ENCODE measurements at regions not wholly inside any gene's neighbourhood (a gene's known extent, or its start where the extent isn't known, plus 50 kb on each side); places are given as distances from the start of the nearest gene placed in this dataset.
"Not testable (repeated sequence)": the region's sequence is repeated elsewhere in the genome, so short reads cannot be mapped to it uniquely, and the experiment has no call there.

DNA sequence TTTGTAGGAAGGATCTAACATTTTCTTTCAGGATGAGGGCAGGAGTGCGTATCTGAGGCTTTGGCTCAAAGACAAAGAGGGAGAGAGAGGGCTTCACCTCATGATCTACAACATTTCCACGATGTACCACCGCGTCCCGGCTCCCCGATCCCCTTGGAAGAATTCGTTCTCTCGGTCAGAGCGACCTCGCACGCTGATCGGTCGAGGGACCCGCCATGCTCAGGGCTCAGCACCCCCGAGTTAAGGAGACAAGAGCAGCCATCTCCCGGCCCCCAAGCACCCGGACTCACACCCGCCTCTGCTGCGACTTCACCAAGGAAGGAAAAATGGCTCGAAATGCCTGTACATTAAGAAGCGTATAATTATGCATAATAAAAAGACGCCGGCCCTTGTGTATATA is 89.5 kb upstream of the RPL38 start:
- DNase-seq (ENCODE audit: low read depth, low spot score) = no peak

DNA sequence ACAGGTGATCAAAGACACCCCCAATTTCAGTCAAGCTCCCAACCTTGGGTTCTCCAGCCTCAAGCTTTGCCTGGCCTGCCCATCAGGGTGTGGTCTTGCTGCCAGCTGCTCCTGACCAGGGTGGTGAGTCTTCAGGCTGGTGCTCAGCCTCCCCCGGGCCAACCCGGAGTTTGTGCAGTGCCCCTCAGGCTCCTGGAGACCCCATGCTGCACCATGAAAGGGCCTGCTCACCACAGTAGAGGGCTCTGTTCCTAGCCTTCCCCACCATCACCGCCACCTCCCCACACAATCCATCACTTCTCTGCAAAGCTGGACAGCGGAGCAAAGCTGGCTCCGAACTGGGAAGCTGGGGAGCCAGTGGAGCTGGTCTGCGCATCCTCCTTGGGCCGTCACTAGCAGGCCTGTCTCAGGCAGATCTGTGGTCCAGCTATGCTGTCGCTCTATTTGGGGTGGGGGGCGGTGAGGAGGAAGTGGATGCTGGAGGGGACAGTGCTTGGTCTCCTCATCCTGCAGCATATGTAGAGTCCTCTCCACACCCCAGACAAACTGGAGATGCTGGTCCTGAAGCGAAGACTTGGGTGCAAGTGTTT is 88.5 kb upstream of the RPL38 start:
- no peak for DNase-seq (ENCODE audit: low read depth, low spot score)

DNA sequence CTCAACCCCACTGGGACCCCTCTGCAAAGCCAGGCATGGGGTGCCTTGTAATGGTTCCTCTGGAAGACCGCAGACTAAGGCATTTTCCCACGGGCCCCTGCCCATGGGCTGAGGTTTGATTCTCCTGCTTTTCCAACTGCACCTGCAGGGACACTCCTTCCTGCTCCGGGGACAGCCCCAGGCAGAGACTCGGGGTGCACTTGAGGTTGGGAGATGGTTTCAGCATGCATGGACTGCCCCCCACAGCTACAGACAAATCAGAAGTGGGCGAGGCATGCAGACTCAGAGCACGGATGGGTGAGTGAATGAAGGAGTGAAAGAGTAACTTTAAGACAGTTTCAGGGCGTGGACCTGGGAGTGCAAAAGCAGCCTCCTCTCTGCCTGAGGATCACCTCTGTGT is 87.9 kb upstream of the RPL38 start:
- no peak for DNase-seq (ENCODE audit: low read depth, low spot score)

DNA sequence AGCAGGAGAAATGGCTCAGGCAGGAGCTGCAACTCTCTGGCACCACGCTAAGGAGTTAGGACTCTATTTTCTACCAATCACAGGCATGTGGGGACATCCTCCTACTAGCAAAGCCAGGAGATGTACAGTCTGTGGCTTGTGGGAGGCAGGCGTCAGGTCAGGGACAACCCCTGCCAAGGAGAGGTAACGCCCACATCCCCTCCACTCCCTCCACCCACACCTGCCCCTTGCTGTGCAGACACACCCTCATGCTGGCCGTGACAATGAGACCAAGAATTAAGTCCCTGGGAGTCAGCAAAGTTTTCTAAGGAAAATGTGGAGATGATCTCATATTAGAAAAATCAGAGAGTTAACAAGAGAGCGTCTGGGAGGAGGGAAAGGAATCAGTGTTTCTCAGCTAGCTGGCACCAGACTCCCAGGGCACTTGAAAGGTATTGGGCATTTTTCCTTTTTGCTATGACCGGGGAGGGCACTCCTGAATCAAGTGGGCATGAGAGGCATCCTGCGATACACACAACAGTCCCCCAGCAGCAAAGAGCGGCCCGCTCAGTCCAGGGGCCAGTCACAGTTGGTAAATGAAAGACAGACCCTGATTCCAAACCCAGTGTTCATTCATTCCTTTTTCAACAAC is 87.3 kb upstream of the RPL38 start:
- DNase-seq (ENCODE audit: low read depth, low spot score) = no peak

DNA sequence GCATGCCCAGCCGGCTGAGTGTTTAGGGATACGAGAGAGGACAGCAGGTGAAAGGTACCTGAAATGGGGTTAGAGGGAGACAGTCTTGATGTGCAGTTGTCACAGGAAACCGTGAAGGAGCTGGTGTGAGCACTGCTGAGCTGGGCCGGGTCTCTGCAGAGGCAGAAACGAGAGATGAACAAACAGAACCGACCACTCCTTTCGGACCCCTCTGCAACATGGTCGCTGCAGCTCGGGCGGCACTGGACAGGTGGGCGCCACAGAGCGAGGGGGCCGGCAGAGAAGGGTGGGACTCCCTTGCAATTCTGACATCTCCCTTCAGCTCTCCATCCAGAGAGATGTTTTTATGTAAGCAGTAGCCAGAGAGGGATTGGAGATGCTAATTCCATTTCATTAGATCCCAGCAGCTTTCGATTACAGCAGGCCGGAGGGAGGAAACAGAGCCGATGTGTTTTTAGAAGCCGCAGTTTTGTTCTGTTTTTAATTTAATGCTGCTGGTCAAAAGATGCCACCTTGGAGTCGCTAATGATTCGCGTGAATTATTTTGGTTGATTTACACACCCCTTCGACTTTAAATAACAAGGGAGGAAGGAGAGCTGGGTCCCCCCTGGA is 86.3 kb upstream of the RPL38 start:
- DNase-seq (ENCODE audit: low read depth, low spot score) = no peak

DNA sequence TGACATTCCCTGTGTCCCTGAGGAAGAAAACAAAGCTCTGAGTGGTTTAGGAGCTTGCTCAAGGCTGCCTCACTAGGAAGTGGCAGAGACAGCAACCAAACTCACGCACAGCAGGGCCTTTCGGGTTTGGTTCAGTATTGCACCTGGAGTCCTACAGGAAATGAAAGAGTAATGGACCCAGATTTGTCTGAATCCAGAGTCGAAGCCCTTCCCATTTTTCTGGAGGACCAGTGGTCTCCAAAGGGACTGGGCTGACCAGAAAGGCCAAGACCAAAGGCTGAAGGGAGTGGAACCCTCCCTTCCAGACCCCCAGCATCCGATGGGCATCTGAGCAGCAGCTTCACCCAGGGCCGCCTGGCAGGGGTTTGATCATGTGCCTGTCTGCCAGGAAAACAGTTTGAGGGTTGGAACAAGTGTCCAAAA is 85.5 kb upstream of the RPL38 start:
- no peak for DNase-seq (ENCODE audit: low read depth, low spot score)

DNA sequence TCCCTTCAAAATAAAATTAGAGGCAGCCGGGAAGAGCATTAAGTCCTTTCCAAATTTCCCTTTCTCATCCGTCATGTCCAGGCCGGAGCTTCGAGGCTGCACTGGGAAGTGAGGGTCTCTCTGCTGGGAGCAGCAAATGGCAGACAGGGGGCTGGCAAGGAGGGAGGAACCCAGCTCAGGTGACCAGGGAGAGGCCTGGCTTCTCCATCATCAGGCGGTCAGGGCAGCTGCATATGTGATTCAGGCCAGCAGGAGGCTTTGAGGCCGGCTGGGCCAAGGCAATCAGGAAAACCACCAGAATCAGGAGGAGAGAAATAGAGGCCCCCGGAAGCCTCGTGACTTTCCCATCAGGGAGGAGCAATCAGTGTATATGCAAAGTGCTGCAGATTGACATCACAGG is 85.0 kb upstream of the RPL38 start:
- DNase-seq (ENCODE audit: low read depth, low spot score) = no peak

DNA sequence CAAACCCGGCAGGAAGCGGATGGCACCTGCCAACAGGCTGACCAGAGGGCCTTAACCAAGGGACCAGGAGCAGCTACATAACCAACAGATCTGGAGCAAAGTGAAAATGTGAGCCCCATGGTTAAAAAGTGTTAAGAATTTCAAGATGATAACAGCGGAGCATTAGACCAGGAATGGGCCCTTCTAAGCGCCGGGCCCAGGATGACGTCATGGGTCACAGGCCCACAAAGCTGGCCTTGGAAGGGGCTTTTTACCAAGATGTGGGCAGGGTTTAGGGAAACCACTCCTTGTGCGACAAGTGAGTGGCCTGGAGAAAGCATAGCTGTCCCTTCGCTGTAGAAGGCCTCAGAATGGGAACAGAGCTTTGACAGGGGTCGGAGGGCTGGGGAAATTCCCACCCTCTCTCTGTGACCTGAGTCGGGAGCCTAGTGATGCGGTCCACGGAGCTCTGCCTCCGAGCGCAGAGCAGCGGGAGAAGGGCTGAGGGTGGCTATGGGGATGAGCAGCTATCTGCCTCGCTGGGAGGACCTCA is 84.4 kb upstream of the RPL38 start:
- no peak for DNase-seq (ENCODE audit: low read depth, low spot score)

DNA sequence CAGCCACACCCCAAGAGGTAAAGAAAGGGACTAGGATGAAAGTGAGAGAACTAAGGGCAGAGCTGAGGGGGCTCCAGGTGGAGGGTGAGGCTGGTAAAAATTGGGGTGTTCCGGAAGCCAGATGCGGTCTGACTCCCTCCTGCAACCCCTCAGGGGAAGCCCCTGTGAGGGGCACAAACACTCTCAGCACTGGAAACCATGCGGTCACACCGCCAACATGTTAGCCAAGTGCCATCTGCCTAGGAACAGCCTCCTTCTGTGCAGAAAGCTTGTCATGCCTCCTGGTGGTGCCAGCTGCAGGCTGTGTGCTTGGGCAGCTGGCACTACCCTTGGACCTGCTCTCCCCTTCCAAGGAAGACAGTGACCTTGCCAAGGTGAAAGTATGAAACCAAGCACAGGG is 83.5 kb upstream of the RPL38 start:
- no peak for DNase-seq (ENCODE audit: low read depth, low spot score)

DNA sequence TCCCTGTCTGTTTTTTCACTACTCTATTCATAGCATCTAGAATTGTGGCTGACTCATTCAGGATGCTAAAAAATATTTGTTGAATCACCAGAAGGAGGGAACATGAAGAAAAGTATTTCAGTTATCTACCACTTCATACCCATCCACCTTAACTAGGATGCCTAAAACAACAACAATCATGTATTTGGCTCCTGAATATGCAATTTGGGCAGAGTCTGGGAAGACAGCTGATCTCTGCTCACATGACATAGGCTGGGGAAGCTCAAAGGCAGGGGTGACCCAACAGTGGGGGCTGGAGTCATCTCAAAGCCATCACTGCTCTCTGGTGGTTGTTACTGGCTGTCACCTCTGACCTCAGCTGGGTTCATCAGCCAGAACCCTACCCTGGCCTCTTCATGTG is 80.1 kb upstream of the RPL38 start:
- no peak for DNase-seq (ENCODE audit: low read depth, low spot score)

DNA sequence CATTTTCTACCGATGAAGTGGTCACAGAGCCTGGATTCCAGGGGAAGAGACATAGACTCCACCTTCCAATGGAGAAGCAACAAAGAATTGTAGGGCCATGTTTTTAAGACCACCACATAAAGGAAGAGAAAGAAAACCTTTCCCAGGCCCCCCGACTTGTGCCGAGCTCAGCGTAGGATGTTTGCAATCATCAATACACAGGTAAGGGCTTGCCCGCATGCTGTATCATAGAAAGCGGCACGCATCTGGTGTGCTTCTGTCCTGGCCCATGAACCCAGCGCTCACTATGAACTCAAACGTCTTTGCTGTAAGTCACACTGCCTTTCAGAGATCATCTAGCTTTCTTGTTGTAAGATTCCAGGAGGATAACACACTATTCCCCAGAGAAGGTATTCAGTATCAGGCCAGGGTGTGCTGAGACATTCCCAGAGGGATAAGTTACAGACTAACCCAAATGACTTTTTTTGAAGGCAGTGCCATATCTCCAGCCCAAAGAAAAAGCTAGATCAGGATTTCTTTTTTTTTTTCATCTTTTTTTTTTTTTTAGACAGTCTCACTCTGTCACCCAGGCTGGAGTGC is 79.5 kb upstream of the RPL38 start:
- DNase-seq (ENCODE audit: low read depth, low spot score) = no peak

DNA sequence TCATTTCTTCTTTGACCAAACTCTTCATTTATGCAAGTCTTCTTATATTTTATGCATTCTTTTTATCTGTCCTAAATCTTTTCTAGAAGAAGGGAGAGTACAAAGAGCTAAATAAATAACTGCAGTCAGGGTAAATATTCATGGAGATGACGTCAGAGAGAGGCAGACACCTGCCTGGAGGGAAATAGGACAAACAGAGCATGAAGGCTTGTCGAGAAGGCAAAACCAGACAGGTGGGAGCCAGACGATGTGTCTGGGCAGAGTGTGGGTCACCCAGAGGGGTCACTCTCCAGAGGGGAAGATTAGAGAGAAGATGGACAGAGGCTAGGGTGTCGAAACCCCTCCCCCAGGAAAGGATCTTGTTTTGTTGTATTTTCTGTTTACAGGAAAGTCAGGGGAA is 78.3 kb upstream of the RPL38 start:
- DNase-seq (ENCODE audit: low read depth, low spot score) = no peak

DNA sequence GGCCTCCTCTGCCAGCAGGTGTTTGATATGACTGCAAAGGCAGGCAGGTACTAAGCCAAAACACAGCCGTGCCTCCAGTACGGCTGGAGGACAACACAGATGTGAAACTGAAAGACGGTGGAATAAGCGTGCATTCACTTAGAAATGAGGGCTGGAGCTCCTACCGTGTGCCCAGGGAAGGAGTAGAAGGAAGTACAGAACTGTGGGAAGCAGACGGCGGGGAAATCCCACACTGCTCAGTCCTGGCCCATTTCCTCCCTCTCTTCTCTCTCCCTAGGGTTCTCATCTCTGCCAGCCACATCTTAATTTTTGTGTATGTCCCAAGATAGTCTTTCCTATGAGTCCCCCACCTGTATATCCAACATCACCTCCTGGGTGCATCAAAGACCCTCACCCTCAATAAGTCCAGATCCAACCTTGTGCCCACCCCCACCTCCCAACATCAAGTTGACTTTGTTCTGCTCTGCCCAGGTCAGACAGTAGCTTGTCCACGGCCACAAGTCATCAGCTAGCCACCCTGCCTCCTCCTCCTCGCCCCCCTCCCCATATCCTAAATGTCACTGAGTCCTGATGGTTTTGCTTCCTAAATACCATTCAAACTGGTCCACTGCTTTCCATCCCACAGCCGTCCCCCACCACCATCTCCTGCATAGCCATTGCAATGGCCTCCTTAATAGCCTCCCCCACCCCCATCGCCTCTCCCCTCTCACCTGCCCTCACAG is 77.1 kb upstream of the RPL38 start:
- no peak for DNase-seq (ENCODE audit: low read depth, low spot score)

DNA sequence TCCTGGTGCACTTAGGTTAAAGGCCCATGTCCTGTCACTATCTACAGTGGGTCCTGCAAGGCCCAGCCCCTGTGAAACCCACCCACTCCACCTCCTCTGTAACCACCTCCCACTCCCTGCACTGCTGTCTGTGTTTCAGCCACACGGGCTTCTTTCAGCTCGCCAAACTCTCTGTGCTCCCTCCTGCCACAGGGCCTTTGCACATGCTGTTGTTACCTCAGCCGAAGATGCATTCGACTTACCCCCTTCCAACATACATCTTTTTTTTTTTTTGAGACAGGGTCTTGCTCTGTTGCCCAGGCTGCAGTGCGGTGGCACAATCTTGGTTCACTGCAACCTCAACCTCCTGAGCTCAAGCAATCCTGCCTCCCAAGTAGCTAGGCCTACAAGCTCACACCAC is 76.5 kb upstream of the RPL38 start:
- DNase-seq (ENCODE audit: low read depth, low spot score) = no peak

DNA sequence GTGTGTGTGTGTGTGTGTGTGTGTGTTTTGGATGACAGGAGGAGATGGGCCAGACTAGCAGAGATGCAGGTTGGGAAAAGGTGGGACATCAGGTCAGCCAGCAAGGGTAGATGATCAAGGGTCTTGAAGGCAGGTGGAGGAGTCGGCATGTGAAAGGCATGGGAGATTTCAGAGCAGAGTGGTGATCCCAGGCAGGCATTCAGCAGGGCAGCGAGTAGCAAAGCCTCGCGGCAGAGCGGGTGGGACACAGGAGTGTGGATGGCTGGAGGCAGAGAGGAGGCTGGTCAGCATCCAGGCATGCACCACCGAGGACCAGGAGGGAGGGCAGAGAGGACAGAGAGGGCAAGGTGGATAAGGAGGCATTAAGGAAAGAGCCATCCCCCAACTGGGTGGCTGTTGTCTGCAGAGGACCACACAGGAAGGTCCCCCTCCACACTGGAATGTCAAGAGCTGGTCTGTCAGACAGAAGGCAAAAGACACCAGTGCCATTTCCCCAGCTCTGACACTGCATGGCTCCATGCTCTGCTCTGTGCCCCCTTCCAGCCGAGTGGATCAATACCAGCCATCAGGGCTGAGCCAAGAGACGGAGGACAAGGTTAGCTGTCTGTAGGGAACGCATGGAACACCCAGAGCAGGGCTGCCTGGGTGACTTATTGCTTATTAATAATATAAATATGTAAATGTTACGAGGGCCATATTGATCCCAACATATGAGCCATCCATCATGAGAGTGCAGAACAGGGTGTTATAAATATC is 74.8 kb upstream of the RPL38 start:
- DNase-seq (ENCODE audit: low read depth, low spot score) = no peak

DNA sequence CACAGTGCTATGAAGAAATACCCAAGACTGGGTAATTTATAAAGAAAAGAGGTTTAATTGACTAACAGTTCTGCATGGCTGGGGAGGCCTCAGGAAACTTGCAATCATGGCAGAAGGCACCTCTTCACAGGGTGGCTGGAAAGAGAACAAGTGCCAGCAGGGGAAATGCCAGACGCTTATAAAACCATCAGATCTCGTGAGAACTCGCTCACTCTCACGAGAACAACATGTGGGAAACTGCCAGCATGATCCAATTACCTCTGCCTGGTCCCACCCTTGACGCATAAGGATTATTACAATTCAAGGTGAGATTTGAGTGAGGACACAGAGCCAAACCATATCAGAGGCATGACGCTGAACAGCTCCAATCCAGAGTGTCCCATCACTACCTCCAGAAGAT is 73.7 kb upstream of the RPL38 start:
- DNase-seq (ENCODE audit: low read depth, low spot score) = not testable (repeated sequence)

DNA sequence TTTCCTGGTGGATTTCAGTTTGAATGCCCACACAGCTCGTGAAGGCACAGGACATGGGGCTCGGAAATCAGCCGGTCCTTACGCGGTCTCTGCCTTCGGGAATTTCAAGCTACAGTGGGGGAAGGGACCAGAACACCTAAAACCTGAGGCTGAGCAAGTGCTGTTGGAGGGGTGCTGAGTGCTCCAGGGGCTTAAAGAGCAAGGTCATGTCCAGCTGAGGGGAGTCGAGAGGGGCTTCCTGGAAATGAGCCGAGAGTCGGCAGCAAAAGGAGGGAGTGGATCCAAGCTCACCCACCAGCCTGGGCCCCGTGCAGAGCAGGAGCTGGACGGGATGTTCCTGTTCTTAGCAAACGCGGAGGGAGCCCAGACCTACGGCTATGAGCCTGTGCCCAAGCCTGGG is 73.2 kb upstream of the RPL38 start:
- no peak for DNase-seq (ENCODE audit: low read depth, low spot score)

DNA sequence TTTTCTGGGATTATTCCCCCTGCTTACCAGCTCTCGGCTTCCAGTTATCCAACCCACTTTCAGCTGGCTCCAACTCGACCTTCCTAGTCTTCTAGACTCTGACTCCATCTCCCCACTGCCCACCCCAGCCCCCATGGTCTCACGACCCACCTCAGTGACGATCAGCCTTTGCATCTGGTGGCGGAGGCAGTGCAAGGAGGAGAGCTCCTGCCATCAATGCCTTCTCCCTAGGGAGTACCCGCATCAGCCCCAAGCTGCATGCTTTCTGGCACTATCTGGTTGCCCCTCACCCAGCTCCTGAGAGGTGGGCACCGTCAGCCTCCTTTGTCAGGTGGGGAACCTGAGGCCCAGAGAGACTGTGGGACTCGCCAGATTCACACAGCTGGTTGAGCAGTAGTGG is 72.6 kb upstream of the RPL38 start:
- no peak for DNase-seq (ENCODE audit: low read depth, low spot score)

DNA sequence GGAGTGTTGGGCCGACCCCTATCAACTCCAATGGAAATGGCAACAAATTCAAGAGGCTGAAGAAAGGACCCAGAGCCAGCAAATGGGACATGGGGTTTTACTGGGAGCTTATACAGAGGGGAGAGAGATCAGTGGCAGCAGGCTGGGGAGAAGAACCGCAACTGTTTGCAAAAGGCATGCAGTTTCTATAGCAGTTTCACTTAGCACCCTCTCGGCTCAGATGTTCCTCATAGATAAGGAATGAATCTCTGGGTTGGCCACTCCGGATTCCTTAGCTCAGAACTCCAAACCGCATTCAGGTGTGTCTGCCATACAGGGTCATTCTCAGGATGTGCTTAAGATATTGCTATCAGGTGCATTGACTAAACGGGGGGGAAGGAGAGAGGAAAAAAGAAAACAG is 71.1 kb upstream of the RPL38 start:
- DNase-seq (ENCODE audit: low read depth, low spot score) = no peak

DNA sequence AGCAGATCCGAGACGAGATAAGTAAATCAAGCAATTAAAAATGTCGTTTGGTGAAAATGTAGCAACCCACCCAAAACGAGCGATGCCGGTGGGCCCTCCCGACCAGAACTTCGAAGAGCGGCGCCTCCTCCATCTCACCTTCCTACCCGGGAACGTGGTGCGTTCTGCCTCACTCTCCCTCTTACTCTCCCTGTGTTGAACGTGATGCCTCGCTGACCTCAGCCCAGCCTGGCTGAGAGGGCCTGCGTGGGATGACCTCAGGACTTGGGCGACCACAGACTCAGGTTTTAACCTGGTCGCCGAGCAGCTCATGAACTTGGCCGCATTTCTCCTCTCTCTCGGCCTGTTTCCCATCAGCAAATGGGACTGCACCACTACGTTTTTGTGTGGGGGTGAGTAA is 69.7 kb upstream of the RPL38 start:
- no peak for DNase-seq (ENCODE audit: low read depth, low spot score)

DNA sequence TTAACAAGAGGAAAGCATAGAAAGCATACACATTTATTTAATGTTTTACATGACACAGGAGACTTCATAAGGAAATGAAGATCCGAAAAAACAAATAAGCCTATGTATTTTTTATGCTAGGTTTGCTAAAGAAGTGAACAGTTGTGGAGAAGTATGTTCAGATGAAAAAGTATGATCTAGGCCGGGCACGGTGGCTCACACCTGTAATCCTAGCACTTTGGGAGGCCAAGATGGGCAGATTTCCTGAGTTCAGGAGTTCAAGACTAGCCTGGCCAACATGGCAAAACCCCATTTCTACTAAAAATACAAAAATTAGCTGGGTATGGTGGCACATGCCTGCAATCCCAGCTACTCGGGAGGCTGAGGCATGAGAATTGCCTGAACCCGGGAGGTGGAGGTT is 69.2 kb upstream of the RPL38 start:
- DNase-seq (ENCODE audit: low read depth, low spot score) = not testable (repeated sequence)

DNA sequence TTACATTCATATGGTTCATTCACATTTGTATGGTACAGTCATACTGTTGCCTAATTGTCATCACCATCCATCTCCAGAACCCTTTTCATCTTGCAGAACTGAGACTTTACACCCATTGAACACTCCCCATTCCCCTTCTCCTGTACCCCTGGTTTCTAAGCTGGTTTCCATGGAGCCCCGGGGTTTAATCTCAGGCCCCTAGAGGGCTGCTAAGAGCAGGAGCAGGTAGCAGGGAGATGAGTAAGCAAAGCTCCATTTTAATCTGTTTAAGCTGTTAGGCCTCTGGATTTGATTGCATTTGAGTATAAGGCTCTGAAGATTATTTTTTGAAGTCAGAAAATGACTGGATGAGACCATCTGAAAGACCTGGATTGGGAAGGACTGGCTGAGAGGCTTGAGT is 68.5 kb upstream of the RPL38 start:
- no peak for DNase-seq (ENCODE audit: low read depth, low spot score)

All from activated naive CD8-positive, alpha-beta T cell treated with anti-CD3 and anti-CD28 coated beads, Interleukin-2, amount 50 U/mL, for 16 hours (primary cell).